ENCODE measurements at regions not wholly inside any gene's neighbourhood (a gene's known extent, or its start where the extent isn't known, plus 50 kb on each side); places are given as distances from the start of the nearest gene placed in this dataset.

GRCh38 chr10:2284071-2284470, 546.7 kb upstream of the ADARB2 start:
- no peak for TF ChIP-seq ZNF274 (IDR thresholded peaks at IDR 0.05; ENCODE audit: low read depth, low read length)
- no peak for TF ChIP-seq SUZ12 (IDR thresholded peaks at IDR 0.05; ENCODE audit: extremely low read depth, insufficient read depth, insufficient read length)
- no peak for TF ChIP-seq YY1 (IDR thresholded peaks at IDR 0.05; ENCODE audit: insufficient read depth, insufficient read length)

All from NT2/D1 (cell line).